A204.1 (cell line): ENCODE measurements at regions not wholly inside any gene's neighbourhood (a gene's known extent, or its start where the extent isn't known, plus 50 kb on each side); places are given as distances from the start of the nearest gene placed in this dataset.

Experiments used
- FAIRE-seq: peaks from 2 replicates; lab custom pipeline; 2012; peaks lifted over from hg19 to GRCh38; lab: Jason Lieb, UNC

- FAIRE-seq: peak; percentile 86
These were observed 214.6 kb downstream of the TRIB2 start for GRCh38 chr2:12931186-12931844.

DNA sequence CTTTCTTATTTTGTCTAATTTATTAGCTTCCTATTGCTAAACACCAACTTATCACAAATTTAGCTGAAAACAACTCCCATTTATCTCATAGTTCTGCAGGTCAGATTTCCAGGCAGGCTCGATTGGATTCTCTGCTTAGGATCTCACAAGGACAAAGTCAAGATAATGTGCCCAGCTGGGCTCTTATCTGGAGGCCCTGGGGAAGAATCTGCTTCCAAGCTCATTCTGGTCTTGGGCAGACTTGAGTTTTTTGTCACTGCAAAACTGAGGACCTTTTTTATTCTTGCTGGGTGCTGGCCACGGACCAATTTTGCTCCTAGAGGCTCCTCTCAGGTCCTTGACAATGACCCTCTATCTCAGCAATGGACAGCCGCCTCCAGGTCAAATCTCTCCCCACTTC, 215.5 kb downstream of the TRIB2 start:
- FAIRE-seq: no peak

- no peak for FAIRE-seq
These were observed 217.5 kb downstream of the TRIB2 start for GRCh38 chr2:12934146-12934756.

DNA sequence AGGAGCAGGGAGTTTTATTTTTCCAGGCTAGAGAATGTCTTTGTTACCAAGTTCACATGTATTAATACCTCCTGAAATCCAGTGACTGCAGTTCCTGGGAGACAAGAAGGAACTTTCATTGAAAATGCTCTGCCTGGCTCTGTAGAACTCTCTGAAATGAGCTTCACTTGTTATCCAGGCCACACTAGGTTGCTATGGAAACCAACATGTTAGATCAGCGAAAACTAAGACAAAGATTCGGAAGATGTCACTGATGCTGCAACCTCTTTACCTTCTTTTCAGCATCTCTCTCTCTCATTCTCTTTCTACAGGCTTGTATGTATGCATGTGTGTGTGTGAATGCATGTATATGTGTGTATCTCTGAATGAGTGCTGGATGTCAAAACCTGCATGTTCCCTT, 218.5 kb downstream of the TRIB2 start:
- no peak for FAIRE-seq

DNA sequence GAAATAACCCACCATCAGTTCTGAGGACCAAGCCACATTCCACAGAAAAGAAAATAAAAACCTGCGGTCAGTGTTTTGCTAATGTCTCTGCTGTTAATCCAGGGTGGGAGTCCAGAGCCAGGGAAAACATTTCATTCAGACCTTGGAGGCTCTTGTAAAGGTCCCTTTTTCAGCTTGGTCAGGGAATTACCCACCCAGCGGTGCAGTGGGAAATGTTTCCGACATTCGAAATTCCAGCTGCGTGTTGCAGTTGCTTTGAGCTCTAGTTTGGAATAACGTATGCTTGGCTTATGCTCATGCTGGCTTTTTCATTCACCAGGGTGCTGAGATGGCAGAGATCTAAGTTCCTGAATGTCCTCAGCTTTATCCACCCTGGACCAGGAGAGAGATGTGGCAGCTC, 219.1 kb downstream of the TRIB2 start:
- FAIRE-seq: no peak

GRCh38 chr2:12941203-12941602, 224.5 kb downstream of the TRIB2 start:
- FAIRE-seq: no peak

DNA sequence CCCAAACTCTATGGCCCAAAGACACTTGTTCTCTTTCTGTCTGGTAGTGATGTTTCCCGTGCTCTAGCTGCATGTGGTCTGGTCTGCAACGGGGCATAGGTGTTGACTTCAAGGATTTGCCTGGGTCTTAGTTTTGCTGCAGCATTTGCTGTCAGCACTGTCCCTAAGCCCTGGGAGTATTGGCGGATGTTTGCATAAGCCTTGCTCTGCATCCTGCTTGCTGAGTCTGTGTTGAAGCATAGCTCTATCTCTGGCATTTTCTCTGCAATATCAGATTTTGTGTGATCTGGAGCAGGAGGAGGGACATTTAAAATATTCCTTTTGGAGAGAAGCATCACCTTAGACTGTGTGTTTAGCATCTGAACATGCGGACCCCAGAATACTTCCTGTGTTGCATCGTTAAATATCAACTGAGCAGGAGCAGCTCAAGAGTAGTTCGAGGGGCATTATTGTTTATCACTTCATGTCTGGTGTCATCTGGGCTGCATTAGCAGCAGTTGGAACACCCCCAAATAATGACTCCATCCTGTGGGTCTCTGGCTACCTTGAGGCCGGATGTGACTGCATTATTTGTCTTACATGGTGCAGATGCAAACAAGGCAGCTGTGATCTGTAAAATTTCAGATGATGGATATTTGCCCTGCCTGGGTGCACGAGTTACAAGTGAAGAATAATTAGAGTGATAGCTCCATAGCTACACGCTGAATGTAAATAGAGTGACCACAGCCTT, 231.7 kb downstream of the TRIB2 start:
- no peak for FAIRE-seq

DNA sequence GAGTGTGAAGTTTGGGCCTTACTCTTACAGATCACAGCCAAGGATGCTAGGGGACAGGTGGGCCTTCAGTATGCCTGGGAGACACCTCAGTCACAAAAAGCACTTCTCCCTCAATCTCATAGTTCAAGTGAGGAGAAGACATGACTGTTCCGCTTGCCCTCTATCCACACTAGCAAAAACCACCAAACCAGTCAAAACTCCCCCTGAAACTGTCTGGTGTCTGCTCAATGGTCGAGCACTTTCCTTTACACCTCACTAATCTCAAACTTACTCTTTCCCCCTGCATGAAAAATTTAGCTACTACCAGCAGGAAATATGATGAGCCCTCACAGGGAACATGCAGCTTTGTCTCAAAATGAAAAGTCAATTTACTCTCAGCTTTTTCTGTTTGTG, 232.2 kb downstream of the TRIB2 start:
- no peak for FAIRE-seq

GRCh38 chr2:12949406-12949805, 232.7 kb downstream of the TRIB2 start:
- no peak for FAIRE-seq

- FAIRE-seq: no peak
These were observed 233.4 kb downstream of the TRIB2 start for GRCh38 chr2:12950174-12950573.

- FAIRE-seq: no peak
These were observed 234.4 kb downstream of the TRIB2 start for GRCh38 chr2:12950957-12951656.

DNA sequence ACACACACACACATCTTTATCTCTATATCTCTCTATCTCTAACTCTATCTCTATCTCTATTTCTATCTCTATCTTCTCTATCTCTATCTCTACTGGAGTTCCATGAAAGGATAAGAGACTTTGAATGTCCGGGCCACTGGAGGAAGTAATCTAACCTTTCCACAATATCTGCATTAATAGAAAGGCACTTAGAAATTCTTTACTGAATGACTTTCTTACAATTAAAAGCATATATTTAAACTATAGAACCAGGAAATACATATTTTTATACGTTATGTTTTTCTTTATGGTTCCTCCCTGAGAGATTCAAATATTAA, 234.9 kb downstream of the TRIB2 start:
- no peak for FAIRE-seq

GRCh38 chr2:12953596-12953995, 236.9 kb downstream of the TRIB2 start:
- FAIRE-seq: no peak

DNA sequence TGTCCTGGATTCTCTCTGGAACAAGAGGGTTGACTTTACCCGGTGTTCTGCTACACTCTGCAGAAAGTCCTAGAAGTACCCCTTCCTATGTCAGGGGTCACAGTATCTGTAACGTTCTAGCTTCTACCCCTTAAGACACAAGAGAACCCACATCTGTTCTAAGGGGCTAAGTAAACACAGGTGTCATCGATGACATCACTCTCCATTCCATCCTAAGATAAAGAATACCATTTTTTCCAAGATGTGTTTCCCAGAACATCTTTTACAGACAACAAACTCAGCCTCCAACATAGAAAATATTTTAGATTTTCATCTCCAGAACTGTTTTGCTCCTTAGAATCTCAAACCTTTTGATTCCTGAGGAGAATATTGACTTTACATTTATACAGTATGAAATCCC, 239.1 kb downstream of the TRIB2 start:
- FAIRE-seq: no peak

DNA sequence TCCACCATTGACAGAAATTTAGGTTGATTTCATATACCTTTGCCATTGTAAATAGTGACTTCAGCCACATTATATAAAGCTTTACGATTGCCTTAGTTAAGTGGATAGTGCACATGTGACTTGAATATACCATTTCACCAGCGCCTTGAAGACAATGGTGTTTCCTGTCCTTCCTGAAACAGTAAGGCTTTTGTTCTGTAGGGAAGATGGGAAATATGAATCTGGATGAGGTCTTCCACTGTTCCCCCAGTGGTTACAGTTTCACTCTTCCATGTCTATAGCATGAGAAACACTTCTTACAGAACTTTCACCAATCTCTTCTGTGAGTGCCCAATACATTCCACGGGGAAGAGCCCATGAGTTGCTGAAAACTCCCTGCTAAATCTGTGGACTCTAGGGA, 240.5 kb downstream of the TRIB2 start:
- no peak for FAIRE-seq

GRCh38 chr2:12959935-12960334, 243.2 kb downstream of the TRIB2 start:
- FAIRE-seq: no peak

DNA sequence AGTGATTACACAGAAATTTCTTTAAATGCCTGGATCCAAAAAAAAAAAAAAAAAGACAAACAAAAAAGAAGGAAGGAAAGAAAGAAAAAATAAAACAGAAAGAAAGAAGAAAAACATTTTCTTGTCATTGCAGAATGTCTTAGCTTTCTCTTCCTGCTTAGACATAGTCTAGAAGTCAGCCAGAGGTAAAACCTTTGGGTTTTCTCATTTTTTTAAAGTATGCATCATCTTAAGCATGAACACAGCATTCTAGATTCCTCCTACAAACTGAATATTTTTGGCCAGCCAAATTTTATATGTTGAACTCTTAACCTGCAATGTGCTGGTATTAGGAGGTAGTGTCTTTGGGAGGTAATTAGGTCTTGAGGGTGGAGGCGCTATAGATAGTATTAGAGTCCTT, 243.9 kb downstream of the TRIB2 start:
- no peak for FAIRE-seq

DNA sequence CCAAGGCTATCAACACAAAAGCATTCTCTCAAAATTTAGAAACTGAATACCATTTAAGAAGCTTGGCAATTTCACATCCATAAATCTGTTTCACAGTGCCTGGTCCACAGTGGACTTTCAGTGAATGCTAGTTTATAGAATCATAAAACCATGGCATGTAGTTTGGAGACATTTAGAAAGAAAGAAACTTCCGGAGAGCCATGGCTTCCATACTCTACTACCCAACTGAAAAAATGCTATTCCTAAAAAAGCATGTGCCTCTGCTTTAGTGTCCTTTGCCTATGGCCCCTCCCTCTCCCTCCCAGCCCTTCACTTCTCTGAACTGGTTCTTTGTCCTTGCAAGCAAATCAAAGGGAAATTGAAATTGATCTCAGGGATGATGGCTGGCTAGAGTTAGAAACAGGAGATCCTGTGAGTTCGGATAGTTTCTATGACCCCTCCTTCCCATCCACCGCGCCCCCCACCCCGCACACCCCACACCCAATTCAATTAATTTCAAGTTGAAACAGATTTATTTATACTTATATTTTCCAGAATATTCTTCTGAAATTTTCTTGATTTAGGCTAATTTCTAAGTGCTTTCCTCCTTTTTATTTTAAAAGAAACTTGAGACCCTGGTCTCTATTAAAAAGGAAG, 248.3 kb downstream of the TRIB2 start:
- no peak for FAIRE-seq

DNA sequence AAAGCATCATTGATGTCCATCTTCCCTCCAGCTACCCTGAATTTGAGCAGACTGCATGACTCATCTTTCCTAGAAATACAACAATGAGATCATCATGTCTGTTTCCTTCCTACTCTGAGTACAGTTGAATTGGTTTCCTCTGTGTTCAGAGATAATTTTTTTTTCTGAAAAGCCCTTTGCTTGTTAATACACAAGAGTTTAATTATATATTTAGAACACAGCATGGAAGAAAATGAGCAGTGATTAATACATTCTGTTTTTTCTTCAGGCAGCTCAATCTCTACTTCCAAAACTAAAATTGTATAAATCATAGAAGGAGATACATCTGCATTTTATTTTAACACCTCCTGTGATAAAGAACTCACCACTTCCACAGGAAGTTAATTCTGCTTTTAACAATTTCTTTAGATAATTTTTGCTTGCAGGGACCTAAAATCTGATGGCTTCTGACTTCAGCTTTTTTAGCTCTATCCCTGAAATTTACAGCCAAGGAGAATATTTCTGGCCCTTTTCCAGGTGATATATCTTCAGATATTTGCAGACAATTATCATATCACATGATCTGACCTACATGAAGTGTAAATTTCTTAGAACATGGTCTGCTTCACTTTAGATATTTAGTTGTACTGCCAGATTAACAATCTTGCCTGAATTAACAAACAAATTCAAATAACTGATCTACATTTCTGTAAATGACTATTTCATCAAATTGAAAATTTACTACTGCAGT, 249.0 kb downstream of the TRIB2 start:
- no peak for FAIRE-seq

DNA sequence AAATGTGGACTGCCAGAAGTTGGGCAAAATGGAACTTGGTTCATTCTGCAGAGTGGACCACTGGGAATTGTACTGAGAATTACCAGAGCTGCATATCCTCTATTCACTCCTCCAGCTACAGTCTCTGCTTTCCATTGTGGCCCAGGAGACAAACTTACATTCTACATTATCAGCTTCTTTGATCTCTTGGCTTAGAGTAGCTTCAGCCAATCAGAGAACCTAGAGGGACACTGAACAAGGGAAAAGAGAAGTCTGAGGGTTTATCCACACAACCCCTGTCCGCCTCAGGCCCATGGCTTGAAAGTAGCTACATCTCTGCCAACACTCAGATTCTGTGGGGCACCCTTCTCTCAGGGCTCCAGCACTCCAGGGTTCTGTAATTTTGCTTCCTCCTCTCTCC, 251.1 kb downstream of the TRIB2 start:
- FAIRE-seq: no peak

- FAIRE-seq: no peak
These were observed 251.7 kb downstream of the TRIB2 start for GRCh38 chr2:12968399-12968798.

GRCh38 chr2:12970861-12971260, 254.1 kb downstream of the TRIB2 start:
- FAIRE-seq: no peak
